ENCODE measurements at regions not wholly inside any gene's neighbourhood (a gene's known extent, or its start where the extent isn't known, plus 50 kb on each side); places are given as distances from the start of the nearest gene placed in this dataset.
A peak's percentile ranks its signal among the peaks of the same experiment; 100 is the strongest.

- no peaks in the 10 kb centered on the region for H3K36me3 ChIP-seq (replicated peaks; ENCODE audit: control insufficient read depth, insufficient read depth, low read length)
- no peaks in the 10 kb centered on the region for H3K27me3 ChIP-seq (ENCODE audit: control insufficient read depth, insufficient read depth, low read length)
- no peak overlapping the region for H3K4me3 ChIP-seq (ENCODE audit: insufficient read depth, low read depth, low read length)
- no peak for DNase-seq
Observed at GRCh38 chr15:47158573-47158972, 558.7 kb upstream of the SEMA6D start.

GRCh38 chr15:47177177-47177576 lies 540.1 kb upstream of the SEMA6D start:
- H3K27me3 ChIP-seq (ENCODE audit: control insufficient read depth, insufficient read depth, low read length): peaks cover 5% of the 10 kb centered on the region; the same call in 1 of the 2 replicates
- no peak overlapping the region for H3K4me3 ChIP-seq (ENCODE audit: insufficient read depth, low read depth, low read length)
- H3K36me3 ChIP-seq (replicated peaks; ENCODE audit: control insufficient read depth, insufficient read depth, low read length): no peaks in the 10 kb centered on the region
- no peak for DNase-seq

GRCh38 chr15:47179988-47180387 lies 537.3 kb upstream of the SEMA6D start:
- Histone ChIP-seq H3K4me3 (ENCODE audit: insufficient read depth, low read depth, low read length) (no peak overlapping the region), H3K27me3 (ENCODE audit: control insufficient read depth, insufficient read depth, low read length) (peaks cover 32% of the 10 kb centered on the region), H3K36me3 (replicated peaks; ENCODE audit: control insufficient read depth, insufficient read depth, low read length) (no peaks in the 10 kb centered on the region)
- DNase-seq: no peak

DNA sequence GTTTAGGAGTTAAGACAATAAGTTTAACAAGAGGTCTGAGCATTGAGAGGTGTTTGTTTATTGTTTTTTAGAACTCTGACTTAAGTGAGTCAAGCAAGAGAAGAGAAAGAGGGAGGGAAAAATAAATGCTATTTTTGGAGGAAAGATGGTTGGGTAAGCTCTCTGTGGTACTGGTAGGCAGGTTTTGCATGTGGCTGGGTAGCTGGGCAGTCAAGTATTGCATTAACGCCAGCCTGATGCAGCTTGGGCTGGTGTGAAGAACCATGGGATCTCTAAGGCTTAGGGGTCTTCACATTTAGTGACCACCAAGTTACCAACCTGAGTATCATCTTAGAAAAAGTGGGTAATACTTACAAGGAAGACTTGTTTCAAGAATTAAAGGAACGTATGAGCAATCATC lies 534.5 kb upstream of the SEMA6D start:
- H3K4me3 ChIP-seq (ENCODE audit: insufficient read depth, low read depth, low read length): no peak overlapping the region
- H3K27me3 ChIP-seq (ENCODE audit: control insufficient read depth, insufficient read depth, low read length): peaks cover 59% of the 10 kb centered on the region
- no peak for DNase-seq
- H3K36me3 ChIP-seq (replicated peaks; ENCODE audit: control insufficient read depth, insufficient read depth, low read length): no peaks in the 10 kb centered on the region

GRCh38 chr15:47184003-47184907 lies 533.0 kb upstream of the SEMA6D start:
- Histone ChIP-seq H3K36me3 (replicated peaks; ENCODE audit: control insufficient read depth, insufficient read depth, low read length) (no peaks in the 10 kb centered on the region), H3K27me3 (ENCODE audit: control insufficient read depth, insufficient read depth, low read length) (peaks cover 64% of the 10 kb centered on the region), H3K4me3 (ENCODE audit: insufficient read depth, low read depth, low read length) (peak overlapping the region; percentile 51)
- DNase-seq: peak; percentile 69

DNA sequence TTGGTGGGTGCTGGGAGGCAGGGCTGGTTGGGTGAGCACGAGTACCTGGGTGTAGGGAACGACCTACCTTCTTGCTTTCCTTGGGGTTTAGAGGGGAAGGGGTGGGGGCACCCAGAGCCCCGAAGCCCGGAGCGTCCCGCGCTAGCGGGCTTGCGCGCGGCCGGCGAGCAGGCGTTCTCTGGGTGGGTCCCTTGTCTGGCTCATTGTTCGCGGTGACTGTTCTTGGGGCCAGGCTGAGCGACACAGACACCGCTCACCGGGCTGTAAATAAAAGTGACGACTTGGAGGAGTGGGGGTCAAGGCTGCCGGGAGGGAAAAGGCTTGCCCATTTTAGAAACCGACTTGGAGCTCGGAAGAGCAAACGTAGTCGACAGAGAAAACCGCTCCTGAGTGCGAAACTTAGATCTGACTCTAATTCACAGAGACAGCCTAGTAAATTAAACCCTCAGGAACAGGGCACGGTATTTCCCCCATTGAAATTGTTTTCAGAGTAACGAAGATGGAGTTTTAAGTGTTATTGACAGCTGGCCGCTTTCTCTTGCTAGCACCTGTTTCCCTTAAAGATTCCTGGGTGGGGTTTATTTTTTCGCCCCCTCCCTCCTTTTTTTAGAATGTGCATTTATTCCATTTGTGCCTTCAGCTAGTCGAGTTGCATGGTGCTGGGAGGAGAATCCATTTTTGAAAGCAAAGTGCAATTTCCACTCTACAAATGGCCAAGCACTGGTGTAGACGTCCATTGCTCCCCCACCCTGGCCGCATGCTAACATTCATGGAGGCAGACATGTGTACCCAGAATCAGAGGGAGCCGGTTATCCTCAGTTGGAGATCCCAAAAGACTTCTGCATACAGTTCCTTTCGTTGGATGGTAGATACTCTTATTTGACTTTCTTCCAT lies 532.1 kb upstream of the SEMA6D start:
- peak overlapping the region; percentile 51 for H3K4me3 ChIP-seq (ENCODE audit: insufficient read depth, low read depth, low read length)
- DNase-seq: peak; percentile 64
- H3K36me3 ChIP-seq (replicated peaks; ENCODE audit: control insufficient read depth, insufficient read depth, low read length): no peaks in the 10 kb centered on the region
- H3K27me3 ChIP-seq (ENCODE audit: control insufficient read depth, insufficient read depth, low read length): peaks cover 70% of the 10 kb centered on the region

DNA sequence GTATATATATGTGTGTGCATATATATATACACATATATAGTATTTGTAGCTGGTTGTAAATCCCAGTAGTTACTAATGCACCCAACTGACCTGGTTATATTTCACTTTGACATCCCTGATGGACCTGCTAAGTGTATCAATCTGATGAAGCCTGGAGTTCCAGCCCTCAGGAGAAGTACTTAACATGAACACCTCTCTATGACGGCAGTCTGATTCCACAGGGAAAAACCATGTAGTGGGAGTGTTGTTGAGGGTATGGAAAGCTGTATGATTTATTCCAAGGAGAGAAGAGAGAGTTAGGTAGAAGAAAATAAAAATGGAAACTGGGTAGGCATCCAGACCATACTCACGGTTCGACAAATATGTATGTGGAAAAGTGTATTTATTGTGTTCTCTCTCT lies 531.2 kb upstream of the SEMA6D start:
- Histone ChIP-seq H3K27me3 (ENCODE audit: control insufficient read depth, insufficient read depth, low read length) (peaks cover 79% of the 10 kb centered on the region), H3K4me3 (ENCODE audit: insufficient read depth, low read depth, low read length) (no peak overlapping the region)
- DNase-seq: no peak

GRCh38 chr15:47188758-47189507 lies 528.4 kb upstream of the SEMA6D start:
- Histone ChIP-seq H3K4me3 (ENCODE audit: insufficient read depth, low read depth, low read length) (no peak overlapping the region), H3K27me3 (ENCODE audit: control insufficient read depth, insufficient read depth, low read length) (peaks cover 65% of the 10 kb centered on the region), H3K36me3 (replicated peaks; ENCODE audit: control insufficient read depth, insufficient read depth, low read length) (no peaks in the 10 kb centered on the region)
- peak; percentile 22 for DNase-seq

More for the DNA sequence above, 531.2 kb upstream of the SEMA6D start:
- no peaks in the 10 kb centered on the region for H3K36me3 ChIP-seq (replicated peaks; ENCODE audit: control insufficient read depth, insufficient read depth, low read length)

- H3K27me3 ChIP-seq (ENCODE audit: control insufficient read depth, insufficient read depth, low read length): peaks cover 20% of the 10 kb centered on the region
- H3K36me3 ChIP-seq (replicated peaks; ENCODE audit: control insufficient read depth, insufficient read depth, low read length): no peaks in the 10 kb centered on the region
- H3K4me3 ChIP-seq (ENCODE audit: insufficient read depth, low read depth, low read length): no peak overlapping the region
- DNase-seq: no peak
Observed at GRCh38 chr15:47194718-47195117, 522.6 kb upstream of the SEMA6D start.

DNA sequence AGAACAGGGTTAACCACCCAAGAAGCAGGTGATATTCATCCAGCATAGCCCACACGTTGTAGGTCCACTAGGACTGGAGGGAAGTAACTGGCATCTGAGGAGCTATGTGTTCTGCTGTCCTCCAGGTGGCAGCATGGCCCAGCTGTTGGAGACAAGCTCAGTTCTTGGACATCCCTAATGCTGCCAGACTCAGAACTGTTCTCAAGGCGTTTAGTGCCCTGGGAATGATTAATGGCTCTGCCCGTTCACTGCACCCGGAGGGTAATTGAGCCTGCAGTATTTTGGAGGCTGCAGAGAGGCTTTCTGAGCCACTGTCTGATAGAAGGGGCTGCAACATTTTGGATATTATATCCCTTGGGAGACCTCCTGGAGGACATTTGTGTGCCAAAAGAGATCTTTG lies 521.3 kb upstream of the SEMA6D start:
- H3K27me3 ChIP-seq (ENCODE audit: control insufficient read depth, insufficient read depth, low read length): peaks cover 7% of the 10 kb centered on the region
- DNase-seq: peak; percentile 22
- no peak overlapping the region for H3K4me3 ChIP-seq (ENCODE audit: insufficient read depth, low read depth, low read length)
- no peaks in the 10 kb centered on the region for H3K36me3 ChIP-seq (replicated peaks; ENCODE audit: control insufficient read depth, insufficient read depth, low read length)

- Histone ChIP-seq H3K36me3 (replicated peaks; ENCODE audit: control insufficient read depth, insufficient read depth, low read length) (no peaks in the 10 kb centered on the region), H3K4me3 (ENCODE audit: insufficient read depth, low read depth, low read length) (no peak overlapping the region), H3K27me3 (ENCODE audit: control insufficient read depth, insufficient read depth, low read length) (no peaks in the 10 kb centered on the region)
- DNase-seq: no peak
Observed at GRCh38 chr15:47203993-47204392, 513.3 kb upstream of the SEMA6D start.

DNA sequence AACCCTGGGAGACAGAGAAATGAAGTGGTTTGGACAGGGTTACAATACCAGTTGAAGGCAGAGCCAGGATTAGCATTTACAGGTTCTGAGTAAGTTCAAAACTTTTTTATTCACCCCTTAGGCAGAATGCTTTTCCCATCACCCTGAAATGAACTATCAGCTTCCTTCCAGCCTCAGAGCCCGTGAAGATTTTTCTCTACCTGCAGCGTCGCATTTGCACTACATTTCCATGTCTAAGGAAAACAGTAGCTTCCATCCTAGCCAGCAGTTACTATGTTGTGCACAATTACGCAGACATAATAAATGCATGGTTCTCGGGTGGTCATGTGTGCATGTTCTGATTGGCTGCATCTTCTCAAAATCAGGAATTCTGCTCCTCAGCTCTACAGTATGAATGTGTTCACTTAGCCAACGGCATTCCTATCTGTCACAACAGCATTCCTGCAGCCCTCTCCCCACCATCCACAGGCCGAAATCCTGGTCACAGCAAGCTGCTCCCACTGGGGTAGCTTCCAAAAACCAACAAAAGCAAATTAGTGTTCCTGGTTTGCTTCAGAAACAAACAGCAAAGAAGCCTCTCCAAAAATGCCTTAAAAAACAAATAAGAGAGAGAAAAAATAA lies 510.8 kb upstream of the SEMA6D start:
- no peak for DNase-seq
- no peak overlapping the region for H3K4me3 ChIP-seq (ENCODE audit: insufficient read depth, low read depth, low read length)
- H3K27me3 ChIP-seq (ENCODE audit: control insufficient read depth, insufficient read depth, low read length): no peaks in the 10 kb centered on the region
- H3K36me3 ChIP-seq (replicated peaks; ENCODE audit: control insufficient read depth, insufficient read depth, low read length): no peaks in the 10 kb centered on the region

- Histone ChIP-seq H3K4me3 (ENCODE audit: insufficient read depth, low read depth, low read length) (no peak overlapping the region), H3K27me3 (ENCODE audit: control insufficient read depth, insufficient read depth, low read length) (no peaks in the 10 kb centered on the region), H3K36me3 (replicated peaks; ENCODE audit: control insufficient read depth, insufficient read depth, low read length) (no peaks in the 10 kb centered on the region)
- DNase-seq: no peak
Observed at GRCh38 chr15:47209591-47209990, 507.7 kb upstream of the SEMA6D start.

Data from H7 (cell line).